ENCODE measurements at regions not wholly inside any gene's neighbourhood (a gene's known extent, or its start where the extent isn't known, plus 50 kb on each side); places are given as distances from the start of the nearest gene placed in this dataset.

DNA sequence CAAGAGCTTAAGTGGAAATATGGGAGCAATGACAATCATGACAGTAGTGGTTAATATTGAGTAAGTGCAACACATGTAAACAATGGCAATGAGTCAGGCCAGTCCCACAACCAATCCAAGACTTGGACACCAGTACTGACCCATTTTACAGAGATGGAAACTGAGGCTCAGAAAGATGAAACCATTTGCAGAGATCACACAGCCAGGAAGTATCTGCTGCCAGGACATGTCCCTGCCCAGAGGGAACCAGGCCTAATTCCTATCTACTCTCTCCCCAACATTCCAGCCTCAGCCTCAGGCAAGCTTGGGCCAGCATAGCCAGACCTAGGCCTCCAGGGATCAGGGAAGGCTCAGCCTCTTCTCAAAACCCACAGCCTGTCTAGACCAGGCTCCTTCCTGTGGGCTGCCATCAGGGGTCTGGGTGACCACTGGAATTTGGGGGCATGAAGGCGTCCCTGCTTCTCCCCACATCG is 395.1 kb downstream of the MN1 start:
- no peak for DNase-seq

DNA sequence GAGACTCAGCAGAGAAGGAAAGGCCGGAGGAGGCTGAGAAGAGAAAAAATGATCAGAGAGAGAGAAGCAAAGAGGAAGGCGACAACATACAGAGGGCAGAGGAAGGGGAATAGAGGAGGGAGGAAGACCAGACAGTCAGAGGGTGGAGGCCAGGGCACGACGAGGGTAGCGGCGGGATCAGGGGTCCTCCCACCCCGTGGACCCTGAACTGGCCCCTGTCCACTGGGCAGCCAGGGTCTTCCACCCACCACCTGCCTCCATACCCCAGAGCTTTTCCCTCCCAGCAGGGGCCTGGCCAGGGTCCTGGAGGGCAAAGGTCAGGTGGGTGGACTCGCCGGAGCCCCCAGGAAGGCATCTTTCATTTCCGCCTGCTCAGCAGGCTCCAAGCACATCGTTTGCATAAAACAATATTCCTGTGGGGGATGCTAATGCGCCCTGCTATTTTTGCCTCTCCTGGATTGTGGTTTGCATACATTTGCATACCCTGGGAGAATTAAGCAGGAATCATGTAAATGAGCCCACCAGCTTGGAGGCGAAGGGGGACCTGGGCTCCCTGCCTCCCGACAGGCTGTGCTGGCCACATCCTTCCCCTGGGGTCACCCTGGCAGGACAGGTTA is 394.1 kb downstream of the MN1 start:
- no peak for DNase-seq

DNA sequence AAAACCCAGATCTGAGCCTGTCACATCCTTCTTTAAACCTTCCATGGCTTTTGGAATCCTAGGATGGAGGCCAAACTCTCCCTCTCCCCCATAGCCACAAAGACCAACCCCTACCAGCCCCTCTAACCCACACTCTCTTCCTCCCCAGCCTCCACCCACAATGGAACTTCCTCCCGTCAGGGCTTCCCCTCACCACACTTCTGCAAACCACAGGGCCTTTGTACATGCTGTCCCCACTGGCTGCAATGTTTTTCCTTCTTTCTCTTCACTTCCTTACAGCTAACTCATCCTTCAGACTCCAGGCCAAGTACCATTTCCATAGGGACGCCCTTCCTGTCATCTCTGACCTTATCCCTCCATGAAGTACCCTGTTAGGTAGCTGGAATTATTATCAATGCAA is 393.5 kb downstream of the MN1 start:
- no peak for DNase-seq

DNA sequence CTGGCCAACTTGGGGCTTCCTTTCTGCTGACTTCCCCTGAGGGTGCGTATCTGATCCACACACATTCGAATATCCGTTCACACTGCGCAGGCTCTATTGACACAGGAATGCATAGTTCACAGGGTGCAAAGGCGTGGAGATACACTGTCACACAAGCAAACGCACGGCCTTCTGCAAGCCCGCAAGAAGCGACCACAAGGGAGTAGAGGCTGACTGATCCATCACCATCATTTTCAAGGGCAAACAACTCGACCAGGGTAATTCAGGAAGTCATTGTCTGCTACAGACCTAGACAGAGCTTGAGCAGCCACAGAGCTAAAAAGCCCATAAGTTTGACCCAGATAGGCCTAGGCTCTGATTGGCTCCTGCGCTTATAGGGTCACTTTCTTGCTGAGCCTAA is 392.3 kb downstream of the MN1 start:
- no peak for DNase-seq

DNA sequence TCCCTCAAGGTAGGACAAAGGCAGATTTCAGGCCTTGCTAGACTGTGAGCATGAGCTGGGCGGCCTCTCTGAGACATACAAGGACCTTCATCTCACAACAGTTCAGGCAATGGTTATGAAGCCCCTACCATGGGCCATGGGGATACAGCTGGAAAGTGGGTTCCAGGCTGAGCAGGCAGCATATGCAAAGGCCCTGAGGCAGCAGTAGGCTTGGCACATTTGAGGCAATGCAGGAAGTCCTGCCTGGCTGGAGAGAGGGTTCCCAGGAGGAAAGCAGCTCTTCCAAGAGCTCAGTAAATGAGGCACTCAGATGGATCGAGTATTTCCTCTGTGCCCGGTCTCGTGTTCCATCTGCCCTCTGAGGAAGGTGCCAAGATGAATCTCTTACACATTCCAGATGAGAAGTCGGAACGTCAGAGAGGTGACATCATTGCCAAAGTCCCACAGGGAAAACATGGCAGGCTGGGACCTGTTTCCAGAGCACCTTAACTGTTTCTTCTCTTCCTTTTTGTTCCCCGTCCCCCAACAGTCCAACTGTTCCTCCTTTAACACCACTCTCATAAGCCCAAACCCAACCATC is 388.6 kb downstream of the MN1 start:
- no peak for DNase-seq

DNA sequence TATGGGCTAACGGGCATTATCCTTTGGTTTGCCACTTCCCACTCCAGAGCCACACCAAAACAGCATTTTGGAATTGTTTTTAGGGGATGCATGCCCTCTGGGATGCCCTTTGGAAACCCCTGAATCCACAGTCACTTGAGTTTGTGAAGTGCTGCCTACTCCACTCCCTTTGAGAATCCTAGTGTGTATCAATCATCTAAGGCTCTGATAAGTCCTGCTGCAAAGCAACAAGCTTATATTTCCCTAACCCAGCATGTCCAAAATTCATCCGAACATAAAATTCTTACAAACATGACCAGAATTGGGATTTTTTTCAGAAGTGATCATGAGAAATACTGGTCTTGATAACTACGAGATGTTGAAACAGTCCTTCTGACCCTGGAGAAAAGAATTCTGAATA is 387.9 kb downstream of the MN1 start:
- no peak for DNase-seq

DNA sequence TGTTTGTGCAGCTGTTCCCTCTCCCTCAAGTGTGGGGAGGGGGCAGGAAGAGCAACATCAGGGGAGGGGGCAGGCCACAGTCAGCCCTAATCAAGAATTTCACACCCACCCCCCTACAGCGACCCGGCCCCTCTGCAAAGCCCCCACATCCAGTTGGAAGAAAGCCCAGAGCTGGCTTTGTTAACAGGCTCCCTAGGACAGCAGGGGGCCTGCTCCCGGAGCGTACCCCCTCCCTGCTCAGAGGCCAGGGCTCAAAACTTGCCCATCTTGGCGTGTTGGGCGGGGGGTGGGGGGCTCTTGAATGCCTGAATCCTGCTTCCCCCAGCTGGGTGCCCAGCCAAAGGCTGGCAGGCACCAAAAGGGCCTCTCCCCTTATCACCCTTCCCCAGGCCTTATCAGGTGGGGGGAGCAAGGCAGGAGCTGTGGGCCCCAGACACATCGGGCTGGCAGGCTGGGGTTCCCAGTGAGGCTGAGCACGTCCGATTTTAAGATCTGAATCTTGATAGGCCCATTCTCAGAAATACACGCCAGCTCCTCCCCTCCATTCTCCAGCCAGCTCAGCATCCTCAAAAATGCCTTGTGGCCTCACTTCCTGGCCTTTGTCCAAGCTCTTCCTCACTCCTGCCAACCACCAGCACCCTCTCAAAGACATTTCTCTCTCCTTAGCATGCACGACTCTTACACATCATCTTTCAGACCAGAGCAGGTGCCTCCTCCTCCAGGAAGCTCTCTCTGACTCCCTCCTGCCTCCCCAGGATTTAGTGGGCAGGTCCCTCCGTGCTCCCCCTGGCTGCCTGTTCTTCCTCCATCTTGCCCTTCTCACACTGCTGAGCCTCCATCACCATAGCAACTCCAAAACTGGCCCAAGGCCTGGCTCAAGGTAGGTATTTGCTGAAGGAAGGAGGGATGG is 384.8 kb downstream of the MN1 start:
- DNase-seq = peak in 1 of 3 donors; percentile 83

DNA sequence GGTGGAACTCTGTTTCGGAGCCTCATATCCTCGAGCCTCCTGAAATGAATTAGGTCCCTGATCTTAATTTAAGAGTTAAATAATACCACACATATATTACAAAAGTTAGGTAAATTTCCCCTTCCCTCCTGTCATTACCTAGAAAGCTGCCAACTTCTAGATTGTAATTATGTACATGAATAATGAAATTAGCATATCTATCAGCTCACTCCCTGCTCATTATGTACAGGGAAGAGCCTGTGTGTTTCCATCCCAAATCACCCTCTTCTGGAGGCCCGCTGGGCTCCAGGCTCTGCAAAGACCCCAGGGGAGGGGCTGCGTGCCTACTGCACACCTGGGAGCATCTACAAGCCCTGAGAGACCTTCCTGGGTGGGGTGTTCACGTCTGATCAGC is 384.1 kb downstream of the MN1 start:
- DNase-seq = no peak

DNA sequence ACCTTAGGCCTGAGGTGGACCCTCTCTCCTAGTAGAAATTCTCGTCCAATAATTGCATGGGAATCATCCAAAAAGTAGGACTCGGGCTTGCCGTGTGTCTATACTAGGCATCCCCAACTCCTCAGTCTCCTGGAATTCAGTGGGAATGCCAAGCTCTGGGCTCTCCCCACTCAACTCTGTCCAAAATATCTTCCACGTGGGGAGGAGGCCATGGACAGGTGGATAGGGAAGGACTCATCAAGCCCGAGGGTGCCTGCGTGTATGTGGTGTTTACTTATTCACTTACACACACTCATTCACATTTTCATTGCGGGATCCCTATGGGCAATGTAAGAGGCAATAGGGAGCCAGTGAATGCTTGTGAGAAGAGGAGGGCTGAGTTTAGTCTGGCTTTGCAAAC is 383.3 kb downstream of the MN1 start:
- no peak for DNase-seq

DNA sequence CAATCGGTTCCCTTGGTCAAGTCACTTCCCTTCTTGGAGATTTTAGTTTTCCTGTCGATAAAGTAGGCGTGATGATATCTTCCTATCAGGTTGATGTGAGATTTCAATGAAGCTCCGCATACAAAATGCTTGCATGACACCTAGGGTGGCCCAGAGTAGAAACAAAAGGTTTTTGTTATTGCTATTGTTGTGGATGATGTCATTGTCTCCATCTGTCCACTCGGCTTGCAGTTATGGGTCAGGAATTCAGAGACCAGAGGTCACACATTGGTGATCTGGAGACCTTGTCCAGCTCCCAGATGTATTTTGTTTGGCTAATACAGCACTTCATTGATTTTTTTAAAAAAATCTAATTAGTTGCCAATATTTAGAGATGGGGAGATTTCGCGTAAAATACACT is 382.1 kb downstream of the MN1 start:
- DNase-seq = peak in 1 of 3 donors; percentile 58

DNA sequence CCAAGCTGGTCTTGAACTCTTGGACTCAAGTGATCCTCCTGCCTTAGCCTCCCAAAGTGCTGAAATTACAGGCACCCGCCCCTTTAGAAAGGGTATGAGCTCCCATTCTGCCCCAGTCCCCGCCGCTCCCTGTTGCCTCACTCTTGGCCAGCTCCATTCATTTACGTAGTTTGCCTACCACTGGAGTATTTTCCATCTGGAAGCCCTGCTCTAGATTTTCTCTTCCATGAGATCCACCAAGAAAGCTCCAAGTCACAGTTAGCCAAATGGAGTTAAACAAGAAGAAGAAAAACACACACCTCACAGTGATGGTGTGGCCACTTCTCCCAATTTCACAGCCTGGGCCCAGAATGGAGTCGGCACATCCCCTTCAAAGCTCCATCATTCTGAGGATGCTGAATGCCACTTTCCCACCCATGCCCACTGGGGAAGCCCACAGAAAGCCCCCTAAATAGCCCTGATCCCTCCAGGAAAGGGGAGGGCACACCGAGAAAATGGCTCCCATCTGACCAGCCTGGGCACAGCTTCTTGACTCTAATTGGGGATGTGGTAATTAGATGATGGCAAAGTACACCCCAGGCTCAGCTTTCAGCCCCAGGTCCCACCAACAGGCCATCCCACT is 381.2 kb downstream of the MN1 start:
- peak in 1 of 3 donors; percentile 38 for DNase-seq

DNA sequence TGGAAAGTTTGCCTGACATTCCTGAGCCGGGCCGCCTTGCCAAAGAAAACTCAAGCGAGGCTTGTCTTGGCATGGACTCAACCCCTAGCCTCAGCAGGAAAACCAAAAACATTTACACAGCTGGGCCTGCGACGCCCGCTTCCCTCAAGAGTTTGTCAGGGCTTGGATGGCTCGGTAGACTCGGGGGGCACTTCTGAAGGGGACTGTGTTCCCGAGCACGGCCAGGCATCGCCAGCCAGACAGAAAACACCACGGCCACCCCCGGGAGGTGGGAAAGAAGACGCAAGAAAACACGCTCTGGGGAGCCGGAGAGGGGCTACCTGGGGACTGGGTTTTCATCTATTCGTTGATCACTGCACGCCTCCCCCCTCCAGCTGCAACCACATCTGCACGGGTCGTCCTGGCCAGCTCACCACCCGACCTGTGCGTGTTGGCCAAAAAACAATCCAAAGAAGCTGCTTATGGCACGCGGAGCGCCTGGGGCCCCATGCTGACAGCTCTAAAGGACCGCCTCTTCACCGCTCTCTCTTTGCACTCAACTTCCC is 380.7 kb downstream of the MN1 start:
- peak; percentile 90 to 96 (median 90) for DNase-seq

DNA sequence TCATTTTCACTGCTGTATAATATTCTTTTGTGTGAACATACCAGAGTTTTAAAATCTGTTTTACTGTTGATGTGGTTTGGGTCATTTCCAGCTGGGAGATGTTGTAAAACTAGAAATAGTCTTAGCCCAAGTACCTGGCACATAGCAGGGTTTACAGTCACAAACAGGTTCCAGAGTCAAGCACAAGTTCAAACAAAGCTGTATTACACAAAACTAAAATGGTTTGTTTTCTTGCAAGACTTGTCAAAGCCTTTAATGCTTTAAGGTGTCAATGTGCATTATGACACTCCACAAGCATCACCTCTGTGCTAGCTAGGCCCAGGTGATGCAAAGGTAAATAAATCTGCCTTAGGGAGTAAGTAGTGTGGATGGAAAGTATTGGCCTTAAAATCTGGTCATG is 379.1 kb downstream of the MN1 start:
- no peak for DNase-seq

DNA sequence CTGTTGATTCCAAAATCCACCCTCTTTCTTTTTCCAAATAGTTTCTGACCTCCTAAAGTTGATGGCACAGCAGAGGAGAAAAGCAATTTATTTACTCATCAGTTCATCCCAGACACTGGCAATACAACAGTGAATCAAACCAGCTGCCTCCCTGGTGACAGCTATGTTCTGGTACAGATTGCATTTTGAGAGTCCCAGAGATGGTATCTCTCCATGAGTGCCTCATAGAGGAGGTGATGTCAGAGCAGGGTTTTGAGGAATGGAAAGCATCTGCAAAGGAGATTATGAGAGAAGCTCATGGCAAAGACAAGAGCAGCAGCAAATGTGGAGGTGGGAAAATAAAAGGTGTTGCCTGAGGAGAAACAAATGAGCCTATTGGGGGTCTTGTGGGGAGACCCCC is 377.2 kb downstream of the MN1 start:
- no peak for DNase-seq

DNA sequence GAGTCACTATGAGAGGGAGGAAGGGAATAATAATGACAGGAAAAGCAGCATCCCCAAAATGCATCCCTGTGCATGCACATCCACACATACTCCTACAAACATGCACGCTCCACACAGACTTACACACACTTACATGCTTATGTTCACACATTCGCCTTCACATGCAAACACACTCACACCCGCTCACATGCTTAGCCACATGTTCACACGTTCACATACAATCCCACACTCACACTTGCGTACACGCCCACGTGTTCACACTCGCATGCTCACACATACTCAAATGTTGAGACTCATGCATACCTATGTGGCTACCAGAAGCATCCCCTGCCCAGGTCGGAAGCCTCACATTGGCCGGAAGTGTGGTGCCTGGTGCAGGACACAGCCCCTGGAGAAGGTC is 372.1 kb downstream of the MN1 start:
- no peak for DNase-seq

DNA sequence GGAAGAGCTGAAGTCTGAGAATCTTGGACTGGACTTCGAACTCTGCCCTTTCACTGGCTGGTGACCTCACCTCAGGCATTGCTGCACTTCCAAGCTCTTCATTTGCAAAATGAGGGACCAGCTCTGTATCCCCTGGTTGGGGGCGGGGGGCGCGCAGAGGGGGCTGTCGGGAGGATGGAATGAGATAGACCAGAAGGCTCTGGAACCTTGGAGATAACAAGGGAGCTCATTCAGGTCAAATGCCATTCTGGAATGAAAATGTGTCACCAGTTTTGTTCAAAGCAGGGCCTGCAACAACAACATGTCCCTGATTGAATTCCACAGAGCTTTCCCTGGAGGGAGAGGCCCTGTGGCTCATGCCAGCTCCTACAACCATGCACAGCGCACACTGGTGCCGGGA is 370.5 kb downstream of the MN1 start:
- DNase-seq = no peak

DNA sequence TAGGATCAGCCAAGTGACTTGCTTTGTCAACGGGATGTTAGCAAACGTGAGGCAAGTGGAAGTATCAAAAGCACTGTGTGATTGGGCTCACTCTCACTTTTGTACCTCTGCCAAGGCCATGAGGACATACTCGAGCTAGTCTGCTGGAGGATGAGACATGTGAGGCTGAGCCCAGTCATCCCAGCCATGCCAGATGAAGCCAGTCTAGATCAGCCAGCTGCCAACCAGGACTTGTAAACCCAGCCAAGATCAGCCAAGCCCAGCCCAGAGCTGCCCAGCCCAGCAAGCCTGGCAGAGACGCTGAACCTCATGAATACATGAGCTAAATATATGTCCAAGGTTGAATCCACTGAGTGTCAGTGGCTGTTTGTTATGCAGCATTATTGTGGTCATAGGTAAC is 369.7 kb downstream of the MN1 start:
- no peak for DNase-seq

DNA sequence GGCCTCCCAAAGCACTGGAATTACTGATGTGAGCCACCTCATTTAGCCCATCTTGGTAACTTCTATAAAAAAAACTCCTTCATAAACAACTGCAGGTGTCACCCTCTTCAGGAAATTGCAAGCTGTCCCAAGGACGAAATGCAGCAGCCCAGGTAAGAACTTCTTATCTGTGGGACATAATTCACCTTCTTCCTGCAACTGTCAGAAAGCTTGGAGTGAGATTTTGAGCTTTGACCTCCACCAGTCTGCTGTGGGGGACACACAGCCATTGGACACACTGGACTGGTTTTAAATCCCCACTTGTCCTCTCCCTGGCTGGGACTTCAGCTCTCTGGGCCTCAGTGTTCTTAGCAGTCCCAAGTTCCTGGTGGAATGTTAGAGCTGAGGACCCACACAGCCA is 368.5 kb downstream of the MN1 start:
- no peak for DNase-seq

DNA sequence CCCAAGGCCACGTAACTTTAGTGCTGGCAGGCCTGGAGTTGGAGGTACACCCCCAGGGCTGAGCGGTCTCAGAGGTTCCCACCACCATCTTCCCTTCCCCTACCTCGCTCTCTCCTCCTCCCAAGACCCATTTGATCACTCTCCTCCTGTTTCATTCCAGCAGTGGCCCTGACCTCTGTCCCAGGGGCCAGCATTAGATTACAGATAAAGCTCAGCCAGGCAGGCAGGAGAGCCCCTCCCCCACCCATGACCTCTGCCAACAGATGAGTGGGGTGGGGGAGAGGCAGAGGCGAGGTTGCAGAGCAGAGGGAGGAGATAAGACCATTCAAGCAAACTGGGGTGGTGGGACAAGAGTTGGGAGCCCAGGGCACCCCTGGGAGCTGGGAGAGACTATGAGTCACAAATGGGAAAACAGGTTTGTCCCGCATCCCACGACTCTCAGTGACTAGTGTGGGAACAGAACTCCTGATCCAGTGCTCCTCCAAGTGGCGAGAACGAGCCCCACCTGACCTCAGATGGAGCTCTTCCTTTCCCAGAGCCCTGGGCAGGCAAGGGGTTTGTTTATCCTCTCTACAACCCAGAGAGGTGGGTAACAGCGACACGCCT is 367.9 kb downstream of the MN1 start:
- DNase-seq = no peak

DNA sequence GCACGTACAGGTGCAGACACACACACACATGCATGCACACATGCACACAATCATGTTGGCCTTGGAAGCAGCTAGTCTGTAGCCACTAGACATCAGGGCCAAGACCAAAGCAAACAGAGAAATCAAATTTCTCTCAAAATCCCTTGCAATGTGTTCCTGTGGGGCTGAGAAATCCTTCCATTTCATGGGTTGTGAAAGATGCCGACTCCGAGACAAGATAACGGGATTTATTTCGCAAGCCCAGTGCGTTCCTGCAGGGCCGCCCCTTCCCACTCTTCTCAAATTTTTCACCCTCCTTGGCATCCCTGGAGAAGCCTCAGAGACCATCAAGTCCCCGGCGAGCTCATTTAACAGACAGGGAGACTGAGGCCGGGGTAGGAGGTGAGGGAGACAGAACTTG is 366.7 kb downstream of the MN1 start:
- DNase-seq = no peak

DNA sequence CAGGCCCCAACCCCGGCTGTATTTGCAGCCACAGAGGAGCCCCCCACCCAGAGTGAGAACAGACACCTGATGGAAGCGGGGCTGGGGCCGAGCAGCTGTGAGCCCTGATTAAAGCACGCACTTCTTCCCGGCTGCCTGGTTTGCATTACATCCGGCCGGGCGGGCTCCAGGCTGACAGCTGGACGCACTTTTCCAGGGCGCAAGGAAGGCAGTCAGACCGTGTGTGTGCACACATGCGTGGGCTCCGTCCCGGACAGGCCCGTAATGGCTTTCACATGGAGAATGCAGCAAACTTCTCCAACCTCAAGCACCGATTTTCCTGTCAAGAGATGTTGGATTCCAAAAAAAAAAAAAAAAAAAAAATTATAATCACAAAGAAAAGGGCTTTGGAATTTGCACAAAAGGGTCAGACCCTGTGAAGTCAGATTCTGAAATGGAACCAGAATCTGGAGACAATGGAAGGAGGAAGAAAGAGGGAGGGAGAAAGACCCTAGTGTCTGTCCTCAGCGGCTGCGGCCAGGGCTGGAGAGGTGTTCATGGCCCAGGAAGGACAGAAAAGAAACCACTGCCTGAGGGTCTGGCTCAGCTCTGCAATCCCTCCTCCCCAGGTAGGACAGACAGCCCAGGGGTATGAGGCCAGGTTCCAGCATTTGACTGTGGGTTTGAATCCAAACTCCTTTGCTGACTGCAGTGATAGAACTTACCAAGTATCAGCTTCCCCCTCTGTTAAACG is 365.5 kb downstream of the MN1 start:
- DNase-seq = peak; percentile 66 to 94 (median 90)

Data from muscle of back (tissue), 3 donors.